Glutamatergic neuron (in vitro differentiated cells): ENCODE measurements at regions not wholly inside any gene's neighbourhood (a gene's known extent, or its start where the extent isn't known, plus 50 kb on each side); places are given as distances from the start of the nearest gene placed in this dataset.

ENCODE experiments used
- DNase-seq: peaks from one replicate; pipeline ENCODE4 v3.0.0; 2022
- H3K27ac Mint-ChIP-seq: one replicate; pipeline ENCODE4 v1.8.0; 2020; ENCODE audit warnings: mild to moderate bottlenecking, mixed read lengths, inconsistent platforms; ENCODE audit not compliant: unreplicated experiment
- H3K27me3 Mint-ChIP-seq: one replicate; pipeline ENCODE4 v1.8.0; 2020; ENCODE audit warnings: mild to moderate bottlenecking, moderate library complexity, mixed read lengths, inconsistent platforms; ENCODE audit not compliant: unreplicated experiment
- H3K36me3 Mint-ChIP-seq: one replicate; pipeline ENCODE4 v1.8.0; 2020; ENCODE audit warnings: mild to moderate bottlenecking, mixed read lengths, inconsistent platforms; ENCODE audit not compliant: unreplicated experiment
- H3K4me1 Mint-ChIP-seq: one replicate; pipeline ENCODE4 v1.8.0; 2020; ENCODE audit warnings: mild to moderate bottlenecking, low read depth, mixed read lengths, inconsistent platforms; ENCODE audit not compliant: unreplicated experiment
- H3K4me3 Mint-ChIP-seq: one replicate; pipeline ENCODE4 v1.8.0; 2020; ENCODE audit warnings: mild to moderate bottlenecking, mixed read lengths, inconsistent platforms; ENCODE audit not compliant: unreplicated experiment
- H3K9me3 Mint-ChIP-seq: one replicate; pipeline ENCODE4 v1.8.0; 2020; ENCODE audit warnings: mild to moderate bottlenecking, moderate library complexity, mixed read lengths, inconsistent platforms; ENCODE audit not compliant: unreplicated experiment
- CTCF ChIP-seq: fragments of 200-600 bp; sonication (generic); IDR thresholded peaks from one replicate; pipeline ENCODE4 v1.5.0; 2021; ENCODE audit not compliant: partially characterized antibody, unreplicated experiment

GRCh38 chr4:10949039-10949733, 264.6 kb upstream of the CLNK start:
- no peak for TF ChIP-seq CTCF
- no peak overlapping the region for H3K27ac Mint-ChIP-seq
- no peak for DNase-seq
- peaks cover 6% of the 10 kb centered on the region for H3K36me3 Mint-ChIP-seq
- peaks cover 2% of the 10 kb centered on the region for H3K9me3 Mint-ChIP-seq
- peaks cover 2% of the 10 kb centered on the region for H3K27me3 Mint-ChIP-seq
- H3K4me1 Mint-ChIP-seq, result peaks cover 8% of the 10 kb centered on the region
- no peak overlapping the region for H3K4me3 Mint-ChIP-seq

GRCh38 chr4:10947898-10948297, 263.3 kb upstream of the CLNK start:
- peaks cover 2% of the 10 kb centered on the region for H3K27me3 Mint-ChIP-seq

GRCh38 chr4:10944321-10944720, 259.8 kb upstream of the CLNK start:
- DNase-seq, result no peak
- Mint-ChIP-seq H3K27ac (no peak overlapping the region), H3K4me3 (no peak overlapping the region), H3K4me1 (no peaks in the 10 kb centered on the region), H3K36me3 (peaks cover 20% of the 10 kb centered on the region), H3K9me3 (peaks cover 6% of the 10 kb centered on the region), H3K27me3 (peaks cover 4% of the 10 kb centered on the region)
- no peak for TF ChIP-seq CTCF

More at GRCh38 chr4:10947898-10948297, 263.3 kb upstream of the CLNK start:
- H3K4me1 Mint-ChIP-seq, result peaks cover 8% of the 10 kb centered on the region
- DNase-seq, result no peak
- H3K4me3 Mint-ChIP-seq, result no peak overlapping the region
- H3K36me3 Mint-ChIP-seq, result peaks cover 6% of the 10 kb centered on the region
- no peak overlapping the region for H3K27ac Mint-ChIP-seq
- TF ChIP-seq CTCF, result no peak
- H3K9me3 Mint-ChIP-seq, result peaks cover 2% of the 10 kb centered on the region

- Mint-ChIP-seq H3K4me1 (no peaks in the 10 kb centered on the region), H3K27me3 (peaks cover 4% of the 10 kb centered on the region), H3K9me3 (peaks cover 7% of the 10 kb centered on the region), H3K36me3 (peaks cover 23% of the 10 kb centered on the region), H3K27ac (no peak overlapping the region), H3K4me3 (no peak overlapping the region)
- TF ChIP-seq CTCF, result no peak
- DNase-seq, result no peak
Measured at GRCh38 chr4:10942156-10942555, 257.6 kb upstream of the CLNK start.

- Mint-ChIP-seq H3K4me3 (no peak overlapping the region), H3K4me1 (no peaks in the 10 kb centered on the region), H3K27ac (no peak overlapping the region), H3K27me3 (no peaks in the 10 kb centered on the region), H3K36me3 (no peaks in the 10 kb centered on the region), H3K9me3 (no peaks in the 10 kb centered on the region)
- TF ChIP-seq CTCF, result no peak
- DNase-seq, result no peak
Measured at GRCh38 chr4:10929818-10930217, 245.2 kb upstream of the CLNK start.
